ENCODE measurements at regions not wholly inside any gene's neighbourhood (a gene's known extent, or its start where the extent isn't known, plus 50 kb on each side); places are given as distances from the start of the nearest gene placed in this dataset.
"Not testable (repeated sequence)": the region's sequence is repeated elsewhere in the genome, so short reads cannot be mapped to it uniquely, and the experiment has no call there.

DNA sequence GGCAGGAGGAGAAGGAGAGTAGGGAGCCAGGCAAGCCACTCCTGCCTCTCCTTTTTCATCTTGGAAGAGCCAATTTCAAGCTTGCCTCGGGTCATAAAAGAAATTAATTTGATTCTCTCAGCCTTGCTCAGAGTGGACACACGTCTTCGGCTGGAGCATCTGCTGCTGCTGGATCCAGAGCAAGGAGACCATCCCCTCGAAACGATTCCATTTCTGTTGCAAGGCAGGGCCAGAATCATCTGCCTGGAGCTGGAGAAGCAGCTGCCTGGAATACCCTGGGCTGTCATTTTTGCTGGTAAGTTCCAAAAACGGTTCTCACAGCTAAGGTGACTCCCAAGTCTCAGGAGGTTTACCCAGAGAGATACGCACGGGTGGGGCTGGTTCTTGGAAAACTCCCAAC, 103.3 kb downstream of the NPIPA5 start:
- H4K91ac ChIP-seq (ENCODE audit: insufficient read depth, low read depth, low read length); H3K18ac ChIP-seq (ENCODE audit: low read depth, low read length); H3K9me1 ChIP-seq (ENCODE audit: insufficient read depth, low read length); H3K79me1 ChIP-seq (ENCODE audit: low read depth in 1 of 2, low read length in 2 of 2); H3K9ac ChIP-seq (ENCODE audit: low read depth, low read length); intact Hi-C loops (cut with micrococcal nuclease); ATAC-seq (ENCODE audit: low read depth); POLR2A ChIA-PET (ENCODE audit: unreplicated experiment); H4K5ac ChIP-seq (ENCODE audit: low read depth, low read length); H3K27me3 ChIP-seq (ENCODE audit: control insufficient read depth, insufficient read depth, low read length); H2AK5ac ChIP-seq (ENCODE audit: low read depth, low read length); H3K4me2 ChIP-seq (ENCODE audit: low read depth, low read length); H3K23ac ChIP-seq (ENCODE audit: low read depth, low read length); DNase-seq; H2AFZ ChIP-seq (replicated peaks; ENCODE audit: low read length, poor library complexity); H3K4ac ChIP-seq (ENCODE audit: low read depth, low read length); H4K20me1 ChIP-seq (ENCODE audit: insufficient read depth, low read length); dilution Hi-C loops (cut with HindIII; ENCODE audit: low sequenced_read_pairs, unreplicated experiment); H4K8ac ChIP-seq (ENCODE audit: low read depth in 2 of 2, low read length in 2 of 2); H3K4me3 ChIP-seq (ENCODE audit: insufficient read depth, low read depth, low read length); H3K27ac ChIP-seq (ENCODE audit: insufficient read depth, low read length); BruUV-seq (replicated peaks); H2BK20ac ChIP-seq (ENCODE audit: low read depth, low read length); H3K56ac ChIP-seq (ENCODE audit: extremely low read depth, insufficient read depth, low read length); H2BK120ac ChIP-seq (ENCODE audit: low read depth, low read length); in situ Hi-C loops (cut with MboI; ENCODE audit: low sequenced_read_pairs); H3K36me3 ChIP-seq (ENCODE audit: control insufficient read depth, insufficient read depth, low read length); H3K14ac ChIP-seq (replicated peaks; ENCODE audit: low read depth, low read length); H2BK15ac ChIP-seq (ENCODE audit: low read depth, low read length); H3K9me3 ChIP-seq (ENCODE audit: control insufficient read depth, insufficient read depth, low read length); H3K4me1 ChIP-seq (ENCODE audit: control insufficient read depth, insufficient read depth, low read length); H2AK9ac ChIP-seq (replicated peaks; ENCODE audit: low read depth, low read length, poor library complexity); CTCF ChIA-PET; H2BK5ac ChIP-seq (ENCODE audit: low read depth, low read length, poor library complexity, severe bottlenecking): not testable (repeated sequence)
- WGBS, 2 experiments (ENCODE audit: extremely low coverage in 2 of 2, insufficient read length in 1 of 2): 17% methylated on average over 1 of the region's 8 CpGs; no CpG with 5 or more reads in 1 of the 2 experiments

DNA sequence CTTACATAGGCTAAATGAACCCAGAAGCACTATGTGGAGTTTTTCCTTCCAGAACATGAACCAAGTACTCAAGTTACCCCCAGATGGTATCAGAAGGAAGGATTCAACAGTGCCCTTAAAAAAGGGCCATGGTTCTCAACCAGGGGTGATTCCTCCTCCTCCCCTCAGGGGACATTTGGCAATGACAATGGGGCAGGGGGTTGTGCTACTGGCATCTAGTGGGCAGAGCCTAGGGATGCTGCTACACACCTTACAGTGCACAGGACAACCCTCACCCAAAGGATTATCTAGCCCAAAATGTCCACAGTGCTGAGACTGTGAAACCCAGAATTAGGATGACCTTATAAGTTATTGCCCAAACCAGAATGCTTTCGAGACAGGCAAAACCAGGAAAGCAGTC, 104.1 kb downstream of the NPIPA5 start:
- WGBS, 2 experiments (ENCODE audit: extremely low coverage in 2 of 2, insufficient read length in 1 of 2): no CpG with 5 or more reads among the region's 1 CpG
- H3K4ac ChIP-seq (ENCODE audit: low read depth, low read length); H2AFZ ChIP-seq (replicated peaks; ENCODE audit: low read length, poor library complexity); H3K79me1 ChIP-seq (ENCODE audit: low read depth in 1 of 2, low read length in 2 of 2); POLR2A ChIA-PET (ENCODE audit: unreplicated experiment); H2BK20ac ChIP-seq (ENCODE audit: low read depth, low read length); H3K36me3 ChIP-seq (ENCODE audit: control insufficient read depth, insufficient read depth, low read length); H2BK15ac ChIP-seq (ENCODE audit: low read depth, low read length); H3K14ac ChIP-seq (replicated peaks; ENCODE audit: low read depth, low read length); H4K91ac ChIP-seq (ENCODE audit: insufficient read depth, low read depth, low read length); H3K4me3 ChIP-seq (ENCODE audit: insufficient read depth, low read depth, low read length); H2BK120ac ChIP-seq (ENCODE audit: low read depth, low read length); H4K20me1 ChIP-seq (ENCODE audit: insufficient read depth, low read length); H3K56ac ChIP-seq (ENCODE audit: extremely low read depth, insufficient read depth, low read length); H3K9me1 ChIP-seq (ENCODE audit: insufficient read depth, low read length); H4K5ac ChIP-seq (ENCODE audit: low read depth, low read length); H2AK5ac ChIP-seq (ENCODE audit: low read depth, low read length); H3K4me1 ChIP-seq (ENCODE audit: control insufficient read depth, insufficient read depth, low read length); DNase-seq; H3K9me3 ChIP-seq (ENCODE audit: control insufficient read depth, insufficient read depth, low read length); BruUV-seq (replicated peaks); H2BK5ac ChIP-seq (ENCODE audit: low read depth, low read length, poor library complexity, severe bottlenecking); H3K18ac ChIP-seq (ENCODE audit: low read depth, low read length); H3K9ac ChIP-seq (ENCODE audit: low read depth, low read length); ATAC-seq (ENCODE audit: low read depth); intact Hi-C loops (cut with micrococcal nuclease); H4K8ac ChIP-seq (ENCODE audit: low read depth in 2 of 2, low read length in 2 of 2); H3K27me3 ChIP-seq (ENCODE audit: control insufficient read depth, insufficient read depth, low read length); H3K27ac ChIP-seq (ENCODE audit: insufficient read depth, low read length); CTCF ChIA-PET; in situ Hi-C loops (cut with MboI; ENCODE audit: low sequenced_read_pairs); H2AK9ac ChIP-seq (replicated peaks; ENCODE audit: low read depth, low read length, poor library complexity); dilution Hi-C loops (cut with HindIII; ENCODE audit: low sequenced_read_pairs, unreplicated experiment); H3K4me2 ChIP-seq (ENCODE audit: low read depth, low read length); H3K23ac ChIP-seq (ENCODE audit: low read depth, low read length): not testable (repeated sequence)

Measured in IMR-90 (cell line).